Right renal pelvis (tissue), 4 donors: ENCODE measurements at regions not wholly inside any gene's neighbourhood (a gene's known extent, or its start where the extent isn't known, plus 50 kb on each side); places are given as distances from the start of the nearest gene placed in this dataset.
"Not testable (repeated sequence)": the region's sequence is repeated elsewhere in the genome, so short reads cannot be mapped to it uniquely, and the experiment has no call there.

Source experiments
- DNase-seq, 4 donors: peaks; one replicate each; pipeline ENCODE4 v3.0.0-alpha.2; 2013; ENCODE audit warnings: low read depth in 4 of 4, low spot score in 3 of 4, missing footprints in 1 of 4

DNA sequence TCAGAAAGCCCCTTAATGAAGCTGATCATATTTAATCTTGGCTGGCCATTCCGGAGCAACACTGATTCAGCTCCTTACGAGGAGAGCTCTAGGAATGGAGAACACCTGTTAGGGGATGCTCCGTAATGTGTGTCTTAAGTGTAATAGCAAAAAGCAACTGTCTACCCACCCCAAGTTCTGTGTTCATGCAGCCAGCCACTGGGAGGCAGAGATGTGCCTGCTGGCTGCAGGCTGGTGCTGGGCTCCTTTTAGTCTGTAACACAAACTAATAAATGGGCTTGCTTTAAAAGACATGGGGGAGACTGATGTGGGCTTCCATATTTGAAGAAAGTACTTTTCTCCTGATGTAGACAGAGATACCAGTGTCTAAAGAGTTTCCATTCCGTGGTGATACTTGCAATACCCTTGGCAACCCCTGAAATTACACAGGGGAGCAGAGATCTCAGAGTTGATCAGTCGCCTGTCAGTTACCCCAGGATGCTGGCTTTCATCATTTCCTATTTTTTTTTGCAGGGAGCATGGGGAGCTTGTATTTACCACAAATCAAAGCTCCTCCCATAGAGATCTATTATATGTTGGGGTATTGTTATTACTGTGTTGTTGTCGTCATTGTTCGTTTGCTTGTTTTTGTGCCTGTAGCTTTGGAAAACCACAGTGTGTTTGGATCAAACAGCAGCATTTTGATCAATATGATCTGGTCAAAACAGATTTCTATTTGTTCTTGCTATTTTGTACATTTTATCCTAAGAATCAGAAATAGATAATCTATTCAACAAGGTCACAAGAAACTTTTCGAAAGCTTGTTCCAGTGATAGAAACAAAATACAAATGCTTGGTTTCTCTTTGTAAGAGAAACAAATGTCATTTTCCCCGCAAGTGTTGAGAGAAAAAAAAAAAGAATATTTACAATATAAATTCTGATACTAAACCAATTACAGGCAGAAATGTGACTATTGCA lies 65.8 kb downstream of the MTX3 start:
- DNase-seq, result no peak

DNA sequence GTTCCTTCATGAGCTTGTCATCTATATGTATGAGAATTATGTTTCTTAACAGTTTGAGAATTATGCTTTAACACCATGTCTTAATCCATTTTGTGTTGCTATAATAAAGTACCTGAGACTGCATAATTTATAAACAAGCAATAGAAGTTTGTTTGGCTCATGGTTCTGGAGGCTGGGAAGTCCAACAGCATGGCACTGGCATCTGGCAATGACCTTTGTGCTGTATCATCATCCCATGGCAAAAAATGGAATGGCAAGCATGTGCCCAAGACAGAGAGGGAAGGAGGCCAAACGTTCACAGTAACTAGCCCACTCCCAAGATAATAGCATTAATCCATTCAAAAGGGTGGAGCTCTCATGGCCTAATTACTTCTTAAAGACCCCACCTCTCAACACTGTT lies 67.6 kb downstream of the MTX3 start:
- no peak for DNase-seq

DNA sequence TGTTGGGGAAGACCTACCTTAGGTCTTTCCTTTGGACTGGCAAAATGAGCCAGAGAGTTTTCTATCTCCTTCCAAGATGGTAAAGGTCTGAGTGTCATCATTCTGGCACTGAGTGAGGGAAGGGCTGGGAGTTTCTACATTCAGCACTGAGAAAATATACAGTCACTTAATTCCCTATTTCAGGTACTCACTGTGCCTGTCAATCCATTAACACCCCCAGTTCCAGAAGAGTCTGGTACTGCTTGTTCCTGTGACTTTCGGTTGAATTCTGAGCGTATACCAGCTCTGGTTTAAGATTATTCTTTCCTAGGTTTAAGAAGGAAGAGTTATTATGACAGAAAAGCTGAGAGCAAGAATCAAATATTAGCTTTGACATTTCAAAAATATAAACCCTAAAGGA lies 68.4 kb downstream of the MTX3 start:
- no peak for DNase-seq

DNA sequence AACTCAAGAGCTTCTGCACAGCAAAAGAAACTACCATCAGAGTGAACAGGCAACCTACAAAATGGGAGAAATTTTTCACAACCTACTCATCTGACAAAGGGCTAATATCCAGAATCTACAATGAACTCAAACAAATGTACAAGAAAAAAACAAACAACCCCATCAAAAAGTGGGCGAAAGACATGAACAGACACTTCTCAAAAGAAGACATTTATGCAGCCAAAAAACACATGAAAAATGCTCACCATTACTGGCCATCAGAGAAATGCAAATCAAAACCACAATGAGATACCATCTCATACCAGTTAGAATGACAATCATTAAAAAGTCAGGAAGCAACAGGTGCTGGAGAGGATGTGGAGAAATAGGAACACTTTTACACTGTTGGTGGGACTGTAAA lies 83.6 kb downstream of the MTX3 start:
- DNase-seq, result not testable (repeated sequence)

DNA sequence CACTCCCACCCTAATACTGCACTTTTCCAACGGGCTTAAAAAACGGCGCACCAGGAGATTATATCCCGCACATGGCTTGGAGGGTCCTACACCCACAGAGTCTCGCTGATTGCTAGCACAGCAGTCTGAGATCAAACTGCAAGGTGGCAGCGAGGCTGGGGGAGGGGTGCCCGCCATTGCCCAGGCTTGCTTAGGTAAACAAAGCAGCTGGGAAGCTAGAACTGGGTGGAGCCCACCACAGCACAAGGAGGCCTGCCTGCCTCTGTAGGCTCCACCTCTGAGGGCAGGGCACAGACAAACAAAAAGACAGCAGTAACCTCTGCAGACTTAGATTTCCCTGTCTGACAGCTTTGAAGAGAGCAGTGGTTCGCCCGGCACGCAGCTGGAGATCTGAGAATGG lies 88.5 kb downstream of the MTX3 start:
- not testable (repeated sequence) for DNase-seq

DNA sequence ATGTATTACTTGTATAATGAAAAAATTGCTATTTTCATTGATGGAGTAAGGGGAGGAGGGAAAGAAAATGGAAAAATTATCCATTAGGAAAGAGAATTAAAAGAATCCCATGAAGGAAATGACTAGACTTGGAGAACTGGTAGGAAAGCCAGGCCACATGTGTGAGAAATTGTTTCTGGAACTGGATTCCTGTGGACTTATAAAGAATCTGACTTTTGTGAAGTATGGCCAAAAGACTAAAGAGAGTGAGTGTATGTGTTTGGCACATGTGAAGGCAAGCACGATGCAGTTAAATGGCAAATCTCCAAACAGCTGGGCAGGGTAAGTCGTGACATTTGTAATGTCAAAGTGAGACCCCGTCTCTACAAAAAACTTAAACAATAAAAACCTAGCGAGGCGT lies 89.4 kb downstream of the MTX3 start:
- DNase-seq, result no peak

DNA sequence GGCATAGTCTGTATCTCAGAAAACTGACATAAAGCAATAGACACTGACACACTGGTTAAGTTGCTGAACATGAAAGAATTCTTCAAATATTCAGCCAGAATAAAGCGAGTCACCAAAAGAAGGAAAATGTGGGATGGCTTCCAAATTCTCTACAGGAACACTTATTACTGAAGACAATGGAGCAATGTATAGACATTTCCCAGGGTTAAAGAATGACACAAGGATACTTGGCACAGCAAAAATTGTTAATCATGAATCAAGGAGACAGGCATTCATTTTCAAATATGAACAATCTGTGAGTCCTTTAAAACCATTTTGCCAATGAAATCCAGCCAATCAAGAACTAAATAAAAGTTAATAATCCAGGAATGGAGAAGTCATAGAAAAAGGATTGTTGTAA lies 92.5 kb downstream of the MTX3 start:
- DNase-seq, result no peak

DNA sequence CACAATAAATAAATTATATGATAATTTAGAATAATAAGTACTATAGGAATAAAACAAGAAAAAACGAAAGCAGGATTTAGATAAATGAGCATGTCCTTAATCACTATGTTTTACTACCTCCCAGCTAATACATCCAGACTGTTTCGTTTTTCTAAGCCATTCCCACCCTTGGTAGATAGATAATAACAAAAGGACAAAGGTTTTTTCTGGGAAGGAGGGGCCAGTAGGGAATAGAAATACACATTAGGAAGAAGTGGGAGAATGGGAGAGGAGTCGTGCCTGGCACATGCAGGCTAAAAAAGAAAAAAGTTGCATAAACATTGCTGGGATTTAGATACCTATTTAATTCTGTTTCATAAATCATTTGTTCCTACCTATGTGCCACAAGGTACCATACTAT lies 97.1 kb downstream of the MTX3 start:
- no peak for DNase-seq

DNA sequence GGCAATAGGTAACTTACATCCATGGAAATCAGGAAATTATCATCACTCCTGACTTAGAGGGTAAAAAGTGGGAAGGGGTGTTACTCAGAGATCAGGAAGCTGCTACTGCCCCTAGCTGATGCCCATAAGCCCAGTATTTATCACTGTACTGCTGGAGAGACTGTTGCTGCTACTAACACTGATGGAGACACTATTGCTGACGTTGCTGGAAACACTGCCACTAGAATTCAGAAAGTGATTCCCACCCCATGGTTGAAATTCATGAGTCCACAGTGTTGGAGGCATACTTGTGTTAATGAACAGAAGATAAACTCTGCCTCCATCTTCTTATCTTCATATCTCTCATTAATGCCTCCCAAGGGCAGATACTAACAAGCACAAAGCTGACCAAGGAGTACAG lies 97.6 kb downstream of the MTX3 start:
- DNase-seq, result no peak

DNA sequence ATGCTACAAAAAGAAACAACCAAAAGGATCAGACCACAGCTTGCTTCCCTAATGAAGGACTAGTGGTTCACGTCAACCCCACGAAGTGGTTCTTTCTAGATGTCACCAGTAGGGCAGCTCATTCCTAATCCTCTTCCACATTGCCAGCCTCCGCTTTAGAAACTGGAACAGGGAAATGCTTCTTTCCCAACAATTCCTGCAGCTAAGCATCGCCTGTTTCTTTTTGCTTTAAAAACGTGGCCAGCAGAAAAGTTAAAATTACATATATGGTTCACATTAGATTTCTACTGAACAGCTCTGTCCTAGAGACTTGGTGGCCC lies 100.2 kb downstream of the MTX3 start:
- DNase-seq, result no peak

DNA sequence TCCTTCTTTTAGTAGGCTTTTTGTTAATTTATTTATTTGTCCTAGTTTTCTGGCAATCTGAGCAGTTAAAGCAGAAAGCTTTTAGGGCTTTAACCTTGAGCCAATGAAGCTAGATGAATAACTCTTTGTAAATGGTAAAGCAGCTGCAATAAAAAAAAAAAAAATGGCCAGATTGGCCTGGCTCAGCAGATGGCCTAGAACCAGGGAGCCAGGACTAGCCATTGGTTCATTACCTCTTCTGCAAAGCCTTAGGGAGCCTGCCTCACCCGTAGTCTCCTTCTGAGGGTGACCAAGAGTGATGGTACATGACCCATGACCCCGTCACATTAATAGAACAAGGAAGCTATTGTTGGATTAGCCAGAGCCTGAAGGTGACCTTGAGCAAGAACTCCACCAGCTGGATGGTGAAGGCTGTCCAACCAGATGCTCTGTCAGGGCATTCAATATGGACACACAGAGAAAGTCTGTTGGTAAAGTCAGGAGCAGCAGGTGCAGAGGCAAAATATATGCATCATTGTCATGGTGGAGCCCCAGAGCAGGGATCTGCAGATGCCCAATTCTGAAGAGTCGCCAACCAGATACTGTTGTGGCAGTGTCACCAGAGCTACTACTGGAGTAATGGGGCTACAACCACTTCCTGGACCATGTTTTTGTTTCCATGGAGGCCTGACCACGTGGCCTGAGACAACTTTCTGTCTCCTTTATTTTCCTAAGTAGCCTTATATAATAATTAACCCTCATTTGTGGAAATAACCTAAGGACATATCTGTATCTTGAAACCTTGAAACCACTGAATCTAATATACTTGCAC lies 100.7 kb downstream of the MTX3 start:
- no peak for DNase-seq

DNA sequence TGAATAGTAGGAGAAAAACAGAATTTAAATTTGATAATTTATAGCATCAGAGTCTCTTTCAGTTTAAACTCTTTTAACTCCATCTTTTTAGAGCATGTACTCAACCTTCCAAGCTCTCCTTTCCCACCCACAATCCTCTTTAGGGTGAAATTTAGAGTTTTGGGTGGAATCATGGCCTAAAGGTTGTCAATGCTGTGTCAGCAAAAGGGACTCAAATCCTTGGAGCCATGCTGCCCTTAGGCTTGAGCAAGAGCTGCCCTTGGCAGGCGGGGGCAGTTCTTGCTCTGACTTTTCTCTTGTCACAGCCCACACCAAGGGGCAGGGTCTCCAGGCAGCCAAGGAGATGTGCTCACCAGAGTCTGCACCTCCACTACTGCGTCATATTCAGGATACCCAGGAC lies 102.4 kb downstream of the MTX3 start:
- DNase-seq, result no peak

DNA sequence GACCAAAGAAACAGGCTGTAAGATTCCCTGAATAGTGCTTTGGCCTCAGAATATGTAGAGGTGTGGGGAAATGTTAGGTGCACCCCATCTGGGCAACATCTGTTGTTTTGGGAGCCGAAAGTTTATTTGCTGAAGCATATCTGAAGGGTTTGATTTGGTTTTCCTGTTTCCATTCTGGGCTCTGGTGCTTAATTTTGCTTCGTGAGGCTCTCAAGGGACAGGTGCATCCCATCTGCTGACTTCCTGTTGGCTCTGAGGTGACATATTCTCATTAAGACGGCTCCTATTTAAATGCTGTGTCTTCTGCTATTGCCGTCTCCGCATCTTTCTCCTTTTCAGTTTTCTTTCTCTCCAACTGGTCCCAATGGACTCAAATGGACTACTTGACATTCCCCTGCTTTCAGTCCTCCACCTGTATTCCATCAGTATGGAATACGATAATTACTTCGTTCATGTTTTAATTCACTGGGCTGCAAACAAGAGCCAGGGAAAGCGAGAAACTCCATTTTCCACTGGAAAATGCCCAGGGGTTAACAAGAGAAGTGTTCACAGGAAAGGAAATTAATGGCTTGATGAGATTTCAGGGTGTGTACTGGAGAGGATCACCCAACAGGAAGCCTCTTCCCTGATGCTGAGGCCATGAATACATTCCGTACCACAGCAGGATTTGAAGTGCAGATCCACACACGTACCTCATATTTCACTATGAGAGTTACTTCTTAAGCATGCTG lies 104.0 kb downstream of the MTX3 start:
- DNase-seq, result no peak

DNA sequence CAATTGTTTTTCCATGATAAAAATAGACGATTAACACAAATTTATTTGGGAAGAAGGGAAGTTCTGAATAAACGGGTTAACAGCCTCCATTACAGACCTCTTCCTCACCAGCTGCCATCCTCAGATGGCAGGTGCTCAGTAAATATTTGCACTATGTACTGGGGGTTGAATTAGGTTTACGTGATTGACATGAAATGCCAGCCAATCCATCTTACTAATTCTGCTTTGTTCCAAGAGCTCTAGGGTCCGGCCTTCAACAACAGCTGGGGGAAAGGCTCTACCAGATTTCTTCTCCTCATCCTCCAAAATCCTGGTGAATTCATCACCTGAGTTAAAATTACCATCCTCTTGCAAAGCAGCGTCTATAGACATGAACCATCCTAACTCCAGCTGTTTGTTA lies 104.6 kb downstream of the MTX3 start:
- no peak for DNase-seq

DNA sequence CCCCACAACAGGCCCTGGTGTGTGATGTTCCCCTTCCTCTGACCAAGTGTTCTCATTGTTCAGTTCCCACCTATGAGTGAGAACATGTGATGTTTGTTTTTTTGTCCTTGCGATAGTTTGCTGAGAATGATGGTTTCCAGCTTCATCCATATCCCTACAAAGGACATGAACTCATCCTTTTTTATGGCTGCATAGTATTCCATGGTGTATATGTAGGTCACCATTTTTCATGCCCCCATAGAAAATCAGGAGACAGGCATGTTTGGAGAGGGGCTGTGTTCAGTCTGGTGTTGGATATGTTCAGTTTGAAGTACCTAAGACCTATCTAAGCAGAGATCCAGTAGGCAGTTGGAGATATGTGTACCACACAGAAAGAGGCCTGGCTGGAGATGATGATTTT lies 111.2 kb downstream of the MTX3 start:
- not testable (repeated sequence) for DNase-seq

DNA sequence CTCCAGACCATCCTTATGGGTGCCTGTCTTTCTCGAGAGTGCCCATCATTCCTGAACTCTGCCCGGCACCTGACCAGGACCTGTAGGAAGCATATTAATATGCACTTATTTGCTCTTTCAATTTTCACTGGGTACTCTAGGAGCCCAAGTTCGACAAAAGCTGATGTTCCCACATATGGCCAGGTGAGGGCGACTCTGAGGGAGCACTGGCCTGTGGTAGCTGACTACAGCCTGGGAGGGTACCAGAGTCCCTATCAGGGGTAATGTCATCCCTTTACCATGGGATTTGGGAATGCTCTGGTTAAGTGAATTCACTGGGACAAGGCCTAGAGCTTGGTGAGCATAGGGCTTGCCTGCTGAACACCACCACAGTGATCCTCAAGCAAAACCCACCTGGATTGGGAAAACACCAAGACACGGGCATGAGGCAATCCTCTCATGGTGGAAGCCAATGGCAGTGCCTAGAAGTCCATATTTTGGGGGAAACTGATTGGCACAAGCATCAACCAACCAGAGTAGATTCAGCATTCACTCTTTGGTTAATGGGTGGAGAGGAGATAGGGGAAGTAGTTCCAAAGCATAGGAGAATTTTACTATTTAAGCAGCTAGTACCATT lies 112.2 kb downstream of the MTX3 start:
- DNase-seq, result no peak

DNA sequence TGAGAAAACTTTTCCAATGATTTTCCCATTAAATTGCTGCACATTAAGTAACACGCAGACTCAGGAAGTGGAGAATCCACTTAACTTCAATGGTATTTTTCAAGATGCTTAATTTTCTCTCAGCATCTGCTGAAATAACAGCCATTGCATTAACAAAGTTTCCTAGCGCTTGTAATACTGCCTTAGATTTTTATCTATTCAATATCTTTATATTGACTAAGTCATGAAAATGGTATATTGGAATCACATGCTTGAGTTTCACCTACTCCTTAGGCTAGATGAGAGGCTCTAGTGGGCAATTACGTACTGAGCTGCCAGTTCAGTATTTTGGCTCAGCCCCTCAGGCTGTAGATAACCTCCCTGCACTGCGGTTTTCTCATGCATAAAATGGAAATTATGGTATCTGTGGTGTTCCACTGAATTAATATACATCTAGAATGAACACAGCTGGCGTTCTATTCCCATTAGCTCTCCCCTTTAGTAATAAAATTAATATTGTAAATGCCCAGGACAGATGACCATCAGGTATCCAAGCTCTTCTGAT lies 112.9 kb downstream of the MTX3 start:
- DNase-seq, result no peak

DNA sequence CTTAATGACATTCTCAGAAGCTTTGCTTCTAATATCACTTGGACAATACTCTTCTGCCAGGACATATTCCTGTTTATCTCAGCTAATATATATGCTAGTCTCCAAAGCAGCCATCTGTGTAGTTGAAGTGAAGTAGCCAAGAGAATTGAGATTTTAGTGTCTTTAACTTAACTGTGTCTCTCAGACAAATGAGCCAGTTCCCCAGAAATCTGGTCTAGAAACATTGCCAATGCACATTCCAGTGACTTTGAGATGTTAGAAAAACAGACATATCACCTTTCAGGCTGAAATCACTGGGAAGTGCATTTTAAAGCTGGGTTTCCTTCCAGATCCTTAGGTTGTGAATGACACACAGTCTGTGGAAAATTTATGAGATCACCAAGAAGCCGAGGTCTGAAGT lies 114.6 kb downstream of the MTX3 start:
- no peak for DNase-seq

DNA sequence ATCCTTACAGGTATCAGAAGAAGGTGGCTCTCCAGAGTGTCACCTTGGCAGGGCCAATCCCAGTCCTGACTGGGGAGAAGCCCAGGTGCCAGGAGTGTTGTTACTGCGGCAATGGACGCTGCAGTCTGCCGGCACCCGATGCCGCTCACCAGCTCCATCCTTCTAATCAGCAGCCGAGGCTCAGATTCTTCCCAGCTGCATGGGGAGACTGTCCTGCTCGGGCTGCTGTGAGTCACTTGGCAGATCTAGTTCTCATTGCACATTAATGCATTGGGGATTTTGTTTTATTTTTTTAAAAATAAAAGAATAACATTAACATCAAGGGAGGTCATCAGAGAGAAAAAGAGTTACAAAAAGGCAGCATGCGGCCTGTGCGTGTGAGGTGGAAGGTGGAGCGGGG lies 115.8 kb downstream of the MTX3 start:
- no peak for DNase-seq

DNA sequence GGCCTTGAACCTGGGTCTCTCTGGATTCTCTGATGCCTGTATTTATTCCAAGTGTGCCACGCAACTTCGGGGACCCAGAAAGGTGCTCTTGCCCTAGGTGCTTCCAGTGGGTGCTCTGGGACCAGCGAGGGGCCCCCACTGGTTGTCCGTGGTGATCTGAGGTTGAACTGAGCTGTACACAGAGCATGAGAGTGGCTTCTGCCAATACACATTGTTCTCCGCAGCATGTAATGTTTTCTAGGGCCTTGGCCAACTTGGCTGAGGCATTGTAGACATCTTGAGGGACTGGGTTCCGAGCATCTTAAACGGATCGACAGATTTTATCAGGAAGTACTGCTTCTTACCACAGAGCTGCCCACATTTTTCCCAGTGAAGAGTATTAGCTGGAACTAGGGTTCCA lies 117.9 kb downstream of the MTX3 start:
- no peak for DNase-seq

DNA sequence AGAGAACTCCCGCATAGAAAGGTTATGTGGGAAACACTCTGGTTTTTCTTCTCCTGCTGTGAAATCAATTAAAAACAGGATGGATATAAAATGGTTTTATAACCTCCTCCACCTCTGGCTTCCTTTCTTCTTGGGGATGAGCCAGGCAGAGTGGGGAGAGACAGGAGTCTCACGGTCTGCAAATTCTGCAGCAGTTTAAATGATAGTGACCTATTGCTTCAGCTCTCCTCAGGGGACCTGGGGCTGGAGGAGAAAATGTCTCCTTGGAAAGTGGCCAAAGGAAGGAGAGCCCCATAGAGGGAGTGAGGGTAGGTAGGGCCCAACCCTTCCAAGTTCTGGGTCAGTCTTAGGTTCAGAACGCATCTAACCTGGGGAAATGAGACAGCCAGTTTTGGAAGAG lies 118.8 kb downstream of the MTX3 start:
- DNase-seq, result no peak
